ENCODE measurements at regions not wholly inside any gene's neighbourhood (a gene's known extent, or its start where the extent isn't known, plus 50 kb on each side); places are given as distances from the start of the nearest gene placed in this dataset.
A peak's percentile ranks its signal among the peaks of the same experiment; 100 is the strongest.

GRCh38 chr21:16872616-16873015 lies 640.2 kb upstream of the CXADR start:
- WGBS, result 93% methylated on average over 1 of the region's 1 CpG
- H3K4me3 ChIP-seq, result no peak overlapping the region
- intact Hi-C loops (cut with DNase I), result no loop called here
- H3K36me3 ChIP-seq, result no peaks in the 10 kb centered on the region
- TF ChIP-seq POLR2AphosphoS5 (IDR thresholded peaks at IDR 0.05) (no peak), POLR2A (IDR thresholded peaks at IDR 0.05) (no peak), CTCF (IDR thresholded peaks at IDR 0.05) (no peak)
- no peak overlapping the region for H3K27ac ChIP-seq
- no peak for DNase-seq (ENCODE audit: low spot score)
- H3K27me3 ChIP-seq (replicated peaks; ENCODE audit: insufficient read depth), result no peaks in the 10 kb centered on the region
- no peaks in the 10 kb centered on the region for H3K4me1 ChIP-seq (replicated peaks)
- no peaks in the 10 kb centered on the region for H3K9me3 ChIP-seq

DNA sequence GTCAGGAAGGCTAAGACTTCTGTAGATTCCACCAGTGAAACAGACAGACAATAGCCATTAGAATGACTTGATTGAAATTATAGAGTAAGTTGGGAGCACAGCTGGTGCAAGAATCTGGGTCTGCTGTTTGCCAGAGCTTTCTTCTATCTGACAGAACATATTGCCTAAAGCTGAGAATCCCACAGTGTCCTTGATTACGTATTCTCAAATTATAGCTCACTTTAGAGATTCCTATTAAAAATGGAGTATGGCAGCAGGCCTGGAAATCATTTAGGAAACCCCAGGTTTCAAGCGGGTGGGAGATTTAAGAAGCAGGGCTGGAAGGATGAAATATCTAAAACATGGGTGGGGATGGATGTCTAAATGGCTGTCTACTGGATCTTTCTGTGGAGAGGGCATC lies 639.7 kb upstream of the CXADR start:
- Histone ChIP-seq H3K36me3 (no peaks in the 10 kb centered on the region), H3K27me3 (replicated peaks; ENCODE audit: insufficient read depth) (no peaks in the 10 kb centered on the region), H3K27ac (no peak overlapping the region), H3K4me3 (no peak overlapping the region), H3K4me1 (replicated peaks) (no peaks in the 10 kb centered on the region), H3K9me3 (no peaks in the 10 kb centered on the region)
- intact Hi-C loops (cut with DNase I), result no loop called here
- DNase-seq (ENCODE audit: low spot score), result no peak
- 91% methylated on average over 2 of the region's 2 CpGs for WGBS
- TF ChIP-seq POLR2A (IDR thresholded peaks at IDR 0.05), result no peak
- no peak for TF ChIP-seq POLR2AphosphoS5 (IDR thresholded peaks at IDR 0.05)
- TF ChIP-seq CTCF (IDR thresholded peaks at IDR 0.05), result no peak

DNA sequence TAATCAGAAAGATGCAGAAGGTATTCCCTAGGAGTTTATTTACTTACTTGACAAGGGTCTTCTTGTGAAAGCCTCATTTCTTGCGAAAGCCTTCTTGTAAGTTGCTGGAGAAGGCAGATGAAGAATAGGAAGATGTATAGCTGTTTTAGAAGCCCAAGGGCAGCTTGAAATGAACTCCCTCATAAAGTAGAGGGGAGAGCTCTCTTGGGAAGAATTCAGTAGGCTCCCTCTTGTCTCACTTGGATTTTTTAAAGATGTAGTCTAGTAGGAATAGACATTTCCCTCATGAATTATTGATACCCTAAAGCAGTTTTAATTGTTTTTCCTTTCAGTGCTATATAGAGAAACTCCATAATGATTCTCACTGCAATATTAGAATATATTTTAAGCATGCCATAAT lies 639.2 kb upstream of the CXADR start:
- DNase-seq (ENCODE audit: low spot score), result no peak
- intact Hi-C loops (cut with DNase I), result no loop called here
- no peaks in the 10 kb centered on the region for H3K36me3 ChIP-seq
- 97% methylated on average over 1 of the region's 1 CpG for WGBS
- no peak overlapping the region for H3K4me3 ChIP-seq
- H3K27ac ChIP-seq, result no peak overlapping the region
- H3K9me3 ChIP-seq, result no peaks in the 10 kb centered on the region
- TF ChIP-seq POLR2AphosphoS5 (IDR thresholded peaks at IDR 0.05) (no peak), CTCF (IDR thresholded peaks at IDR 0.05) (no peak), POLR2A (IDR thresholded peaks at IDR 0.05) (no peak)
- H3K4me1 ChIP-seq (replicated peaks), result no peaks in the 10 kb centered on the region
- no peaks in the 10 kb centered on the region for H3K27me3 ChIP-seq (replicated peaks; ENCODE audit: insufficient read depth)

DNA sequence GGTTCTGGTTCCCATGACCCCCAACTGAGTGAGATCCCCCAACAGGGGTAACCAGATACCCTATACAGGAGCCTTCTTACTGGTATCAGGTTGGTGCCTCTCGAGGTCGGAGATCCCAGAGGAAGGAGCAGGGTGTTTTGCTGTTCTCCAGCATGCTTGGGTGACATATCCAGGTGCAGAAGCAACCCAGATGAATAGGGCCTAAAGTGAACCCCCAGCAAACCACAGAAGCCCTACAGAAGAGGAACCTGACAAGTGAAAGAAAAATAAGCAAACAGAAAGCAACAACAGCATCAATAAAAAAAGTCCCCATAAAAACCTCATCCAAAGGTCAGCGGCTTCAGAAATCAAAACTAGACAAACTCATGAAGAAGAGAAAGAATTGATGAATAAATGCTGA lies 633.4 kb upstream of the CXADR start:
- no peak for DNase-seq (ENCODE audit: low spot score)
- H3K36me3 ChIP-seq, result no peaks in the 10 kb centered on the region
- intact Hi-C loops (cut with DNase I), result no loop called here
- H3K27me3 ChIP-seq (replicated peaks; ENCODE audit: insufficient read depth), result no peaks in the 10 kb centered on the region
- H3K27ac ChIP-seq, result no peak overlapping the region
- no peak overlapping the region for H3K4me3 ChIP-seq
- no peaks in the 10 kb centered on the region for H3K9me3 ChIP-seq
- 89% methylated on average over 3 of the region's 3 CpGs for WGBS
- H3K4me1 ChIP-seq (replicated peaks), result no peaks in the 10 kb centered on the region
- TF ChIP-seq POLR2AphosphoS5 (IDR thresholded peaks at IDR 0.05) (no peak), POLR2A (IDR thresholded peaks at IDR 0.05) (no peak), CTCF (IDR thresholded peaks at IDR 0.05) (no peak)

DNA sequence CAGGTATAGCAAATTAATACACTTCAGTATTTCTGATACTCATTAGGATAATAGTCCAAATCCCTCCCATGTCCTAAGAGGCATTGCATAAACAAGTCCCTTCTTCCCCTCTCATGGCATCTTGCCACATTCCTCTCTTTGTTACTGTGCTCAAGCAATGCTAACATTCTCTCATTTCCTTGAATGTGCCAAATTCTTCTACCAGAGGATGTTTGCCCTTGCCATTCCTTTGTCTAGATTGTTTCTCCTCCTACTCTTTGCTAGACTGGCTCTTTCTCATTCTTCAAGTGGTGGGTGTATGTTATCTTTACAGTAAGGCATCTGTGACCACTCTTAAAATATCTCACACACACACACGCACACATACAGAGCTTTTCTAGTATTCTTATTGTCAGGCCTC lies 621.0 kb upstream of the CXADR start:
- 54% methylated on average over 1 of the region's 1 CpG for WGBS
- intact Hi-C loops (cut with DNase I), result no loop called here
- no peak overlapping the region for H3K4me3 ChIP-seq
- no peaks in the 10 kb centered on the region for H3K9me3 ChIP-seq
- H3K4me1 ChIP-seq (replicated peaks), result no peaks in the 10 kb centered on the region
- no peaks in the 10 kb centered on the region for H3K27me3 ChIP-seq (replicated peaks; ENCODE audit: insufficient read depth)
- H3K27ac ChIP-seq, result no peak overlapping the region
- TF ChIP-seq CTCF (IDR thresholded peaks at IDR 0.05), result no peak
- TF ChIP-seq POLR2AphosphoS5 (IDR thresholded peaks at IDR 0.05), result peak; percentile 45
- TF ChIP-seq POLR2A (IDR thresholded peaks at IDR 0.05), result no peak
- no peaks in the 10 kb centered on the region for H3K36me3 ChIP-seq
- peak; percentile 58 for DNase-seq (ENCODE audit: low spot score)

All from prostate gland (tissue), 2 donors.